Endodermal cell (in vitro differentiated cells): ENCODE measurements at regions not wholly inside any gene's neighbourhood (a gene's known extent, or its start where the extent isn't known, plus 50 kb on each side); places are given as distances from the start of the nearest gene placed in this dataset.

Source experiments
- DNase-seq: peaks from one replicate; pipeline ENCODE4 v3.0.0-alpha.2; 2017
- H3K27ac ChIP-seq: 2 replicates; pipeline ENCODE4 v1.5.1; 2013; ENCODE audit warnings: mild to moderate bottlenecking, low read depth, low read length, moderate library complexity
- H3K27me3 ChIP-seq: 2 replicates; pipeline ENCODE4 v1.6.1; 2013; ENCODE audit warnings: mild to moderate bottlenecking, low read length, moderate library complexity; ENCODE audit not compliant: insufficient read depth, control insufficient read depth, poor library complexity, severe bottlenecking
- H3K36me3 ChIP-seq: 2 replicates; pipeline ENCODE4 v1.7.0; 2013; ENCODE audit warnings: mild to moderate bottlenecking, low read length, moderate library complexity; ENCODE audit not compliant: control insufficient read depth, insufficient read depth
- H3K4me1 ChIP-seq: one replicate; pipeline ENCODE4 v1.7.0; 2013; ENCODE audit warnings: low read length; ENCODE audit not compliant: control insufficient read depth, insufficient read depth
- H3K4me3 ChIP-seq: 2 replicates; pipeline ENCODE4 v1.5.1; 2013; ENCODE audit warnings: mild to moderate bottlenecking, low read length, moderate library complexity
- H3K9ac ChIP-seq: 2 replicates; pipeline ENCODE4 v1.6.1; 2013; ENCODE audit warnings: mild to moderate bottlenecking, low read length, moderate library complexity; ENCODE audit not compliant: poor library complexity, severe bottlenecking; ENCODE audit errors: extremely low read depth
- H3K9me3 ChIP-seq: 2 replicates; pipeline ENCODE4 v1.6.1; 2013; ENCODE audit warnings: mild to moderate bottlenecking, low read length, moderate library complexity; ENCODE audit not compliant: control insufficient read depth
- H3K27ac Mint-ChIP-seq: 2 replicates; pipeline ENCODE4 v1.8.0; 2020; ENCODE audit warnings: mixed read lengths
- H3K27me3 Mint-ChIP-seq: 2 replicates; pipeline ENCODE4 v1.8.0; 2021; ENCODE audit warnings: mild to moderate bottlenecking, mixed read lengths; ENCODE audit not compliant: insufficient read depth
- H3K36me3 Mint-ChIP-seq: 2 replicates; pipeline ENCODE4 v1.8.0; 2020; ENCODE audit warnings: low read depth, mixed read lengths
- H3K4me1 Mint-ChIP-seq: 2 replicates; pipeline ENCODE4 v1.8.0; 2020; ENCODE audit warnings: mixed read lengths
- H3K4me3 Mint-ChIP-seq: 2 replicates; pipeline ENCODE4 v1.8.0; 2020; ENCODE audit warnings: mild to moderate bottlenecking, moderate library complexity, mixed read lengths
- H3K9me3 Mint-ChIP-seq: 2 replicates; pipeline ENCODE4 v1.8.0; 2020; ENCODE audit warnings: mild to moderate bottlenecking, mixed read lengths
- WGBS, 2 experiments: methylation state at CpG; one replicate each; pipeline versions ENCODE4 v1.1.5 to v1.1.7; 2013; ENCODE audit warnings: missing lambda C conversion rate in 2 of 2, mixed read lengths in 1 of 2; ENCODE audit not compliant: insufficient coverage in 1 of 2, insufficient read length in 1 of 2; 5-methylcytosine and 5-hydroxymethylcytosine counted together
- TF ChIP-seq, protein P1 (sequence below): fragments of 200-600 bp; sonication (generic); conservative IDR thresholded peaks from 2 replicates; pipeline ENCODE4 v1.5.0; 2021; ENCODE audit warnings: antibody characterized with exemption, mild to moderate bottlenecking

GRCh38 chr5:121027636-121028035, 563.5 kb downstream of the PRR16 start:
- no peaks in the 10 kb centered on the region for H3K9me3 ChIP-seq
- Mint-ChIP-seq H3K36me3 (no peaks in the 10 kb centered on the region), H3K4me1 (no peaks in the 10 kb centered on the region), H3K4me3 (no peak overlapping the region), H3K27me3 (no peaks in the 10 kb centered on the region), H3K27ac (no peak overlapping the region), H3K9me3 (no peaks in the 10 kb centered on the region)
- TF ChIP-seq, protein P1, sequence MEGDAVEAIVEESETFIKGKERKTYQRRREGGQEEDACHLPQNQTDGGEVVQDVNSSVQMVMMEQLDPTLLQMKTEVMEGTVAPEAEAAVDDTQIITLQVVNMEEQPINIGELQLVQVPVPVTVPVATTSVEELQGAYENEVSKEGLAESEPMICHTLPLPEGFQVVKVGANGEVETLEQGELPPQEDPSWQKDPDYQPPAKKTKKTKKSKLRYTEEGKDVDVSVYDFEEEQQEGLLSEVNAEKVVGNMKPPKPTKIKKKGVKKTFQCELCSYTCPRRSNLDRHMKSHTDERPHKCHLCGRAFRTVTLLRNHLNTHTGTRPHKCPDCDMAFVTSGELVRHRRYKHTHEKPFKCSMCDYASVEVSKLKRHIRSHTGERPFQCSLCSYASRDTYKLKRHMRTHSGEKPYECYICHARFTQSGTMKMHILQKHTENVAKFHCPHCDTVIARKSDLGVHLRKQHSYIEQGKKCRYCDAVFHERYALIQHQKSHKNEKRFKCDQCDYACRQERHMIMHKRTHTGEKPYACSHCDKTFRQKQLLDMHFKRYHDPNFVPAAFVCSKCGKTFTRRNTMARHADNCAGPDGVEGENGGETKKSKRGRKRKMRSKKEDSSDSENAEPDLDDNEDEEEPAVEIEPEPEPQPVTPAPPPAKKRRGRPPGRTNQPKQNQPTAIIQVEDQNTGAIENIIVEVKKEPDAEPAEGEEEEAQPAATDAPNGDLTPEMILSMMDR = no peak
- 91 to 100% methylated on average over 1 of the region's 3 CpGs for WGBS, 2 experiments
- no peaks in the 10 kb centered on the region for H3K4me1 ChIP-seq
- H3K4me3 ChIP-seq = no peak overlapping the region
- H3K27me3 ChIP-seq = no peaks in the 10 kb centered on the region
- H3K9ac ChIP-seq = no peak overlapping the region
- H3K27ac ChIP-seq = no peak overlapping the region
- DNase-seq = no peak
- no peaks in the 10 kb centered on the region for H3K36me3 ChIP-seq

- no peak overlapping the region for H3K27ac ChIP-seq
- Mint-ChIP-seq H3K36me3 (no peaks in the 10 kb centered on the region), H3K4me1 (no peaks in the 10 kb centered on the region), H3K27me3 (no peaks in the 10 kb centered on the region), H3K9me3 (no peaks in the 10 kb centered on the region), H3K4me3 (no peak overlapping the region), H3K27ac (no peak overlapping the region)
- no peaks in the 10 kb centered on the region for H3K27me3 ChIP-seq
- H3K9ac ChIP-seq = no peak overlapping the region
- no peaks in the 10 kb centered on the region for H3K36me3 ChIP-seq
- no peak overlapping the region for H3K4me3 ChIP-seq
- TF ChIP-seq, protein P1 = no peak
- no peaks in the 10 kb centered on the region for H3K9me3 ChIP-seq
- no peaks in the 10 kb centered on the region for H3K4me1 ChIP-seq
- no peak for DNase-seq
- 92 to 100% methylated on average over 1 to 4 of the region's 4 CpGs for WGBS, 2 experiments
Observed at GRCh38 chr5:121029536-121030245, 565.6 kb downstream of the PRR16 start.

GRCh38 chr5:121031491-121031890, 567.4 kb downstream of the PRR16 start:
- Histone ChIP-seq H3K4me1 (no peaks in the 10 kb centered on the region), H3K27ac (no peak overlapping the region), H3K9ac (no peak overlapping the region), H3K4me3 (no peak overlapping the region), H3K9me3 (no peaks in the 10 kb centered on the region), H3K36me3 (no peaks in the 10 kb centered on the region), H3K27me3 (no peaks in the 10 kb centered on the region)
- H3K27me3 Mint-ChIP-seq = no peaks in the 10 kb centered on the region
- WGBS, 2 experiments = 95 to 100% methylated on average over 1 to 3 of the region's 3 CpGs
- no peak overlapping the region for H3K27ac Mint-ChIP-seq
- TF ChIP-seq, protein P1 = no peak
- DNase-seq = no peak
- H3K9me3 Mint-ChIP-seq = no peaks in the 10 kb centered on the region
- no peaks in the 10 kb centered on the region for H3K36me3 Mint-ChIP-seq
- H3K4me1 Mint-ChIP-seq = no peaks in the 10 kb centered on the region
- H3K4me3 Mint-ChIP-seq = no peak overlapping the region
